ENCODE measurements at regions not wholly inside any gene's neighbourhood (a gene's known extent, or its start where the extent isn't known, plus 50 kb on each side); places are given as distances from the start of the nearest gene placed in this dataset.

DNA sequence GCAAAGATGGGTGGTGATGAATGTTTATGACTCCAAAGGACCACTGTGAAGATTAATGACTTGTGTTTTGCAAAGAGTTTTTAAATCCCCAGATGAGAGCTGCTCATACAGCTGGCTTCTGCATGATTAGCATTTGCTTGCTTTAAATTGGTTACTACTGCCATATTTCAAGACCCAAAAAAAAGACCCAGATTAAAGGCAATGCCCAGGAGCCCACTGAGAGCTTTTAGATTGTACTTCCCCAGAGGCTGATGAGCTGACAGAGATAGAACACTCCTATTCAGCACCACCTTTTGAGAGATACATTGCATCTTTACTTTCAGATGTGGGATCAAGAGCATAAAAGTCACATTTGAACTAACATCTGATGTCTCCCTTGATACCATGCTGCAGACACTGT, 142.0 kb downstream of the HNRNPD start:
- Mint-ChIP-seq H3K9me3 (ENCODE audit: unreplicated experiment) (no peaks in the 10 kb centered on the region), H3K27ac (ENCODE audit: unreplicated experiment) (no peak overlapping the region), H3K4me3 (ENCODE audit: unreplicated experiment) (no peak overlapping the region)

DNA sequence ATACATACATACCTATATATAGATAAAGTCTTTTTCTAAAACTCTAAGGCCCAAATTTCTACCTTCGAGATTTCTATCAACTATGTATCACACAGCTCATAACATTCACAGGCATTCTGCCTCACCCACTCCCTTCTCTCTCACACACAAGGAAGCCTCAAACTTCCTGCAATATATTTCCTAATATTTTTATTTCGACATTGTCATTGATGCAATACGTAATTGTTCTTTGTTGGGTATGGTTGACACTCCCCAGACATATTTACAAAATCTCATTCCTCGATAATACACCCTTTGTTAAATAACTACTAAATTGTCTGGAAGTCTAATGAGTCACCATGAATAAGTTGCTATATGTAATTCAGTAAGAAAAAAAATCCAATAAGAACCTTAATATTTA, 143.5 kb downstream of the HNRNPD start:
- TF ChIP-seq, protein P1, sequence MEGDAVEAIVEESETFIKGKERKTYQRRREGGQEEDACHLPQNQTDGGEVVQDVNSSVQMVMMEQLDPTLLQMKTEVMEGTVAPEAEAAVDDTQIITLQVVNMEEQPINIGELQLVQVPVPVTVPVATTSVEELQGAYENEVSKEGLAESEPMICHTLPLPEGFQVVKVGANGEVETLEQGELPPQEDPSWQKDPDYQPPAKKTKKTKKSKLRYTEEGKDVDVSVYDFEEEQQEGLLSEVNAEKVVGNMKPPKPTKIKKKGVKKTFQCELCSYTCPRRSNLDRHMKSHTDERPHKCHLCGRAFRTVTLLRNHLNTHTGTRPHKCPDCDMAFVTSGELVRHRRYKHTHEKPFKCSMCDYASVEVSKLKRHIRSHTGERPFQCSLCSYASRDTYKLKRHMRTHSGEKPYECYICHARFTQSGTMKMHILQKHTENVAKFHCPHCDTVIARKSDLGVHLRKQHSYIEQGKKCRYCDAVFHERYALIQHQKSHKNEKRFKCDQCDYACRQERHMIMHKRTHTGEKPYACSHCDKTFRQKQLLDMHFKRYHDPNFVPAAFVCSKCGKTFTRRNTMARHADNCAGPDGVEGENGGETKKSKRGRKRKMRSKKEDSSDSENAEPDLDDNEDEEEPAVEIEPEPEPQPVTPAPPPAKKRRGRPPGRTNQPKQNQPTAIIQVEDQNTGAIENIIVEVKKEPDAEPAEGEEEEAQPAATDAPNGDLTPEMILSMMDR (IDR thresholded peaks at IDR 0.05; ENCODE audit: partially characterized antibody, unreplicated experiment) = no peak

More for the DNA sequence above, 142.0 kb downstream of the HNRNPD start:
- TF ChIP-seq, protein P1 (IDR thresholded peaks at IDR 0.05; ENCODE audit: partially characterized antibody, unreplicated experiment) = no peak
- no peaks in the 10 kb centered on the region for H3K27me3 Mint-ChIP-seq (ENCODE audit: unreplicated experiment)
- H3K4me1 Mint-ChIP-seq (ENCODE audit: low read depth, unreplicated experiment) = peaks cover 6% of the 10 kb centered on the region
- no peak for DNase-seq
- H3K36me3 Mint-ChIP-seq (ENCODE audit: unreplicated experiment) = peaks cover 4% of the 10 kb centered on the region

DNA sequence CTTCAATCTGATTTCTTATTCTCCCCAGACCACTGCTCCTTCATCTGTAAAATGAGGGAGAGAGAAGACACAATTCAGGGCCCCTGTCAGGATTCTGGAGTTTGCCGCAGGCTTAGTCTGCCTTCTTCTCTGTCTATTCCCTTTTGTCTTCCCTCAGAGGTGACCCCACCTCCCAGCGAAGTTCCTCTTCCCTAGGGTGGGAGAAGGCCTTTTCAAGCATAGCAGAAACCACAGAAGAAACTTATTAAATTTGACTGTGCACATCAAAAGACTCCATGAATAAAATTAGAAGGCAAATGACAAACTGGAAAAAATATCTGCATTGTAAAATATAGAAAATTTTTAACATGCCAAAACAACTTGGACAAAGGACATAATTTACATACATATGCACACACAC, 148.8 kb downstream of the HNRNPD start:
- Mint-ChIP-seq H3K27ac (ENCODE audit: unreplicated experiment) (no peak overlapping the region), H3K9me3 (ENCODE audit: unreplicated experiment) (no peaks in the 10 kb centered on the region), H3K4me1 (ENCODE audit: low read depth, unreplicated experiment) (no peaks in the 10 kb centered on the region), H3K4me3 (ENCODE audit: unreplicated experiment) (no peak overlapping the region), H3K27me3 (ENCODE audit: unreplicated experiment) (no peaks in the 10 kb centered on the region), H3K36me3 (ENCODE audit: unreplicated experiment) (no peaks in the 10 kb centered on the region)
- no peak for DNase-seq
- TF ChIP-seq, protein P1 (IDR thresholded peaks at IDR 0.05; ENCODE audit: partially characterized antibody, unreplicated experiment) = no peak

More for the DNA sequence above, 143.5 kb downstream of the HNRNPD start:
- Mint-ChIP-seq H3K27me3 (ENCODE audit: unreplicated experiment) (no peaks in the 10 kb centered on the region), H3K4me1 (ENCODE audit: low read depth, unreplicated experiment) (peaks cover 6% of the 10 kb centered on the region), H3K27ac (ENCODE audit: unreplicated experiment) (no peak overlapping the region), H3K36me3 (ENCODE audit: unreplicated experiment) (no peaks in the 10 kb centered on the region), H3K4me3 (ENCODE audit: unreplicated experiment) (no peak overlapping the region), H3K9me3 (ENCODE audit: unreplicated experiment) (no peaks in the 10 kb centered on the region)
- no peak for DNase-seq

DNA sequence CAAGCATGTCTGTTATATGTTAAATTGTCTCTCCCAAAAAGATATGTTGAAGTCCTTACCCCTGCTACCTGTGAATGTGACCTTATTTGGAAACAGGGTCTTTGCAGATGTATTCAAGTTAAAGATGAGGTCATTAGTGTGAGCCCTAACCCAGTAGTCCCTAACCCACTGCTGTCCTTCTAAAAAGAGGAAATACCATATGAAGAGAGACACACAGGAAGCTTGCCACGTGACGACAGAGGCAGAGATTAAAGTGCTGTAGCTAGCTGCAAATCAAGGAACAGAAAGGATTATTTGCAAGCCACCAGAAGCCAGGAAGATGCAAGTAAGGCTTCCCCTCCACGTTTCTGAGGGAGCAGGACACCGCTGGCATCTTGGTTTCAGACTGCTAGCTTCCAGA, 150.1 kb downstream of the HNRNPD start:
- Mint-ChIP-seq H3K27me3 (ENCODE audit: unreplicated experiment) (peaks cover 2% of the 10 kb centered on the region), H3K27ac (ENCODE audit: unreplicated experiment) (no peak overlapping the region), H3K4me1 (ENCODE audit: low read depth, unreplicated experiment) (no peaks in the 10 kb centered on the region), H3K36me3 (ENCODE audit: unreplicated experiment) (no peaks in the 10 kb centered on the region), H3K9me3 (ENCODE audit: unreplicated experiment) (no peaks in the 10 kb centered on the region), H3K4me3 (ENCODE audit: unreplicated experiment) (no peak overlapping the region)
- no peak for DNase-seq
- TF ChIP-seq, protein P1 (IDR thresholded peaks at IDR 0.05; ENCODE audit: partially characterized antibody, unreplicated experiment) = no peak

DNA sequence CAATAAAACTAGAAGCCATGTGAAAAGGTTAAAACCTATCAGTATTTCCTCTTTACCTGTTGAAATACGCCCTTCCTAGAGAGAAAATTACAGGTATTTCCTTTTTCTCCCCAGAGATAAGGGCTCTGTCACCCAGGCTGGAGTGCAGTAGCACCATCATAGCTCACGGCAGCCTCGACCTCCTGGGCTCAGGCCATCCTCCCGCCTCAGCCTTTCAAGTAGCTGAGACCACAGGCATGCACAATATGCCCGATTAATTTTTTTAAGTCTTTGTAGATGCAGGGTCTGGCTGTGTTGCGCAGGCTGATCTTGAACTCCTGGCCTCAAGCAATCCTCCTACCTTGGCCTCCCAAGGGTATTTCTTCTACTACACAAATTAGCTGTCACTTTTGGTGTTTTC, 154.4 kb downstream of the HNRNPD start:
- Mint-ChIP-seq H3K4me1 (ENCODE audit: low read depth, unreplicated experiment) (no peaks in the 10 kb centered on the region), H3K36me3 (ENCODE audit: unreplicated experiment) (peaks cover 4% of the 10 kb centered on the region), H3K27me3 (ENCODE audit: unreplicated experiment) (peaks cover 2% of the 10 kb centered on the region), H3K9me3 (ENCODE audit: unreplicated experiment) (peaks cover 1% of the 10 kb centered on the region), H3K27ac (ENCODE audit: unreplicated experiment) (no peak overlapping the region), H3K4me3 (ENCODE audit: unreplicated experiment) (no peak overlapping the region)
- no peak for DNase-seq
- TF ChIP-seq, protein P1 (IDR thresholded peaks at IDR 0.05; ENCODE audit: partially characterized antibody, unreplicated experiment) = no peak
